B cell (primary cell): ENCODE measurements at regions not wholly inside any gene's neighbourhood (a gene's known extent, or its start where the extent isn't known, plus 50 kb on each side); places are given as distances from the start of the nearest gene placed in this dataset.

ENCODE experiments used
- ATAC-seq: fragments of 200-7000 bp; cut with Tn5 transposase; one replicate; pipeline ENCODE4 v1.10.0; 2021; ENCODE audit warnings: low read depth, mild to moderate bottlenecking, moderate number of reproducible peaks, moderate library complexity
- CTCF ChIA-PET: fragments of 350-600 bp; sonication (Branson Sonifier 250); formaldehyde crosslinking; loops from one replicate; lab custom pipeline; 2021; ENCODE audit warnings: antibody characterized with exemption, inconsistent platforms; lab: Charles Lee
- POLR2A ChIA-PET: fragments of 350-600 bp; sonication (Branson Sonifier 250); formaldehyde crosslinking; loops from one replicate; lab custom pipeline; 2021; ENCODE audit warnings: antibody characterized with exemption; lab: Charles Lee
- DNase-seq: peaks from one replicate; pipeline ENCODE4 v3.0.0; 2013
- H2AFZ ChIP-seq: 2 replicates; pipeline ENCODE4 v1.6.1; 2012; ENCODE audit warnings: mild to moderate bottlenecking, low read depth, low read length; ENCODE audit not compliant: insufficient read depth, poor library complexity, severe bottlenecking
- H3K27ac ChIP-seq, 2 donors: 1 replicate in 1 of 2; 2 replicates in 1 of 2; pipeline ENCODE4 v1.5.1; 2012 to 2013; ENCODE audit warnings: low read length in 2 of 2, mild to moderate bottlenecking in 2 of 2, moderate library complexity in 1 of 2
- H3K27me3 ChIP-seq, 4 experiments: fragments of 200-600 bp in 1 of 4; sonication (generic) in 1 of 4; replicated peaks in 1 of 4; 1 replicate in 2 of 4; 2 replicates in 2 of 4; pipeline versions ENCODE4 v1.6.1 to v1.7.0; 2013 to 2016; ENCODE audit warnings: low read length in 3 of 4, mild to moderate bottlenecking in 2 of 4, mixed read lengths in 1 of 4, moderate library complexity in 1 of 4; ENCODE audit not compliant: insufficient read depth in 4 of 4, control insufficient read depth in 3 of 4; ENCODE audit errors: control extremely low read depth in 1 of 4
- H3K36me3 ChIP-seq, 2 experiments: replicated peaks in 1 of 2; 1 replicate in 1 of 2; 2 replicates in 1 of 2; pipeline versions ENCODE4 v1.6.1 to v1.7.1; 2013; ENCODE audit warnings: low read length in 1 of 2; ENCODE audit not compliant: insufficient read depth in 2 of 2, control insufficient read depth in 1 of 2; ENCODE audit errors: control extremely low read depth in 1 of 2, extremely low read depth in 1 of 2
- H3K4me1 ChIP-seq, 2 donors: fragments of 200-600 bp in 1 of 2; sonication (generic) in 1 of 2; 1 replicate in 1 of 2; 2 replicates in 1 of 2; pipeline versions ENCODE4 v1.5.1 to v1.6.1; 2013 to 2017; ENCODE audit warnings: low read length in 2 of 2; ENCODE audit not compliant: control insufficient read depth in 2 of 2, insufficient read depth in 2 of 2
- H3K4me2 ChIP-seq: replicated peaks from 2 replicates; pipeline ENCODE3; 2012; ENCODE audit warnings: mild to moderate bottlenecking, low read depth, low read length; ENCODE audit not compliant: poor library complexity, severe bottlenecking
- H3K4me3 ChIP-seq, 5 experiments: fragments of 200-600 bp in 1 of 5; sonication (generic) in 1 of 5; 1 replicate in 3 of 5; 2 replicates in 2 of 5; pipeline versions ENCODE4 v1.5.1 to v1.7.0; 2011 to 2016; ENCODE audit warnings: low read length in 4 of 5, mild to moderate bottlenecking in 4 of 5, low read depth in 2 of 5, control low read depth in 1 of 5, moderate library complexity in 1 of 5; ENCODE audit not compliant: insufficient read depth in 1 of 5; ENCODE audit errors: control extremely low read depth in 1 of 5, extremely low read depth in 1 of 5
- H3K79me2 ChIP-seq: fragments of 200-600 bp; sonication (generic); one replicate; pipeline ENCODE4 v1.6.0; 2016; ENCODE audit warnings: low read length; ENCODE audit not compliant: control insufficient read depth, insufficient read depth
- H3K9ac ChIP-seq: fragments of 200-600 bp; sonication (generic); 2 replicates; pipeline ENCODE4 v1.6.1; 2017; ENCODE audit warnings: mild to moderate bottlenecking, low read length, moderate library complexity
- H3K9me3 ChIP-seq, 3 donors: one replicate each; pipeline versions ENCODE4 v1.6.1 to v1.7.1; 2013; ENCODE audit warnings: low read length in 2 of 3; ENCODE audit not compliant: control insufficient read depth in 2 of 3, insufficient read depth in 1 of 3; ENCODE audit errors: control extremely low read depth in 1 of 3
- H4K20me1 ChIP-seq: 2 replicates; pipeline ENCODE4 v1.6.0; 2012; ENCODE audit warnings: mild to moderate bottlenecking, low read length; ENCODE audit not compliant: insufficient read depth, control insufficient read depth, poor library complexity, severe bottlenecking
- H3K27ac Mint-ChIP-seq: one replicate; pipeline ENCODE4 v1.8.0; 2021; ENCODE audit warnings: mixed read lengths
- H3K27me3 Mint-ChIP-seq: one replicate; pipeline ENCODE4 v1.8.0; 2021; ENCODE audit warnings: mixed read lengths
- H3K4me1 Mint-ChIP-seq: one replicate; pipeline ENCODE4 v1.8.0; 2021; ENCODE audit warnings: mixed read lengths
- H3K4me3 Mint-ChIP-seq: one replicate; pipeline ENCODE4 v1.8.0; 2021; ENCODE audit warnings: mixed read lengths
- H3K9me3 Mint-ChIP-seq: one replicate; pipeline ENCODE4 v1.8.0; 2022; ENCODE audit warnings: mixed read lengths; ENCODE audit not compliant: insufficient read depth
- EZH2 ChIP-seq: IDR thresholded peaks from 2 replicates; pipeline ENCODE4 v1.6.1; 2012; ENCODE audit warnings: borderline replicate concordance, low read depth, mild to moderate bottlenecking, moderate library complexity, low read length; ENCODE audit not compliant: insufficient read depth, poor library complexity, severe bottlenecking
- WGBS: methylation state at CpG from one replicate; pipeline ENCODE4 v1.1.5; 2013; ENCODE audit warnings: missing lambda C conversion rate; ENCODE audit not compliant: insufficient coverage; 5-methylcytosine and 5-hydroxymethylcytosine counted together
- intact Hi-C: fragments of 100-400 bp; cut with micrococcal nuclease; formaldehyde crosslinking; loops from one replicate; pipeline ENCODE4 v1.10.0; 2022
- TF ChIP-seq, protein P1 (sequence below): fragments of 200-600 bp; IDR thresholded peaks from one replicate; pipeline ENCODE4 v1.8.0; 2022; ENCODE audit warnings: antibody characterized with exemption, mild to moderate bottlenecking

DNA sequence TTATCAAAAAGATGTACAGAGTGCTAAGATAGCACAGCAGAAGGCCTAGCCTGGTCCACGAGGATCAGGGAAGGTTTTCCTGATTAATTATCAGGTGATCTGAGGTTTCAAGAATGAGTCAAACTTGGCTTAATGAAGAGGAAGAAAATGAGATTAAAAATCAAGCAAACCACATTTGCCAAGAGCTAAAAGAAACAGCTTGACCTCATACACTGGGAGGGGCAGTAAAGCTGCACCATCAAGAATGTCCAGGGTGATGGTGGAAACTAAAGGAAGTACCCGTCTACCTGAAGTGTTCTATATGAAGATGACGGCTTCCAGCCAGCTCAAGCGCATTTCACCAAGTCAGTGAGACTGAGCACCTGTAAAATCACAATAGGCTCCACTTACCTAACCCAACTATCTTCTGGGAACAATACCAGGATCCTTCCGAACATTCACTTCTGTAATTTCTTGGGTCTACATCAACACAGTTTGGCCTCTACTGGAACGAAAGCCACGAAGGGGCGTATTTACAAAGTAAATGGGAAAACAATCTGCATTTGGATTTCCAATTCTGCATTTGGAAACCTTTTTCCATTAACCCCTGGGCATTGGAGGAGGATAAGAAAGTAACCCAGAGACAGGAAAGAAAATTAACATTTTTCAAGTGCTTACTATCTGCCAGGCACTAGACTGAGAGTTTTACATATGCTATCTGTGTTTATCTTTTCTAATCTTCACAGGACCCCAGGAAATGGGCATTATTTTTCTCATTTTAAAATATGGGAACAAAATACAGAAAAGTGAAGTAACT, 114.0 kb upstream of the DCLK2 start:
- no peak overlapping the region for H3K27ac ChIP-seq
- Mint-ChIP-seq H3K27me3 (peaks cover 8% of the 10 kb centered on the region), H3K4me1 (no peaks in the 10 kb centered on the region), H3K9me3 (no peaks in the 10 kb centered on the region), H3K27ac (no peak overlapping the region), H3K4me3 (no peak overlapping the region)
- H3K4me3 ChIP-seq, result no peak overlapping the region
- DNase-seq (no peak), ATAC-seq (no peak)
- no peaks in the 10 kb centered on the region for H3K9me3 ChIP-seq
- TF ChIP-seq EZH2, result no peak
- TF ChIP-seq, protein P1, sequence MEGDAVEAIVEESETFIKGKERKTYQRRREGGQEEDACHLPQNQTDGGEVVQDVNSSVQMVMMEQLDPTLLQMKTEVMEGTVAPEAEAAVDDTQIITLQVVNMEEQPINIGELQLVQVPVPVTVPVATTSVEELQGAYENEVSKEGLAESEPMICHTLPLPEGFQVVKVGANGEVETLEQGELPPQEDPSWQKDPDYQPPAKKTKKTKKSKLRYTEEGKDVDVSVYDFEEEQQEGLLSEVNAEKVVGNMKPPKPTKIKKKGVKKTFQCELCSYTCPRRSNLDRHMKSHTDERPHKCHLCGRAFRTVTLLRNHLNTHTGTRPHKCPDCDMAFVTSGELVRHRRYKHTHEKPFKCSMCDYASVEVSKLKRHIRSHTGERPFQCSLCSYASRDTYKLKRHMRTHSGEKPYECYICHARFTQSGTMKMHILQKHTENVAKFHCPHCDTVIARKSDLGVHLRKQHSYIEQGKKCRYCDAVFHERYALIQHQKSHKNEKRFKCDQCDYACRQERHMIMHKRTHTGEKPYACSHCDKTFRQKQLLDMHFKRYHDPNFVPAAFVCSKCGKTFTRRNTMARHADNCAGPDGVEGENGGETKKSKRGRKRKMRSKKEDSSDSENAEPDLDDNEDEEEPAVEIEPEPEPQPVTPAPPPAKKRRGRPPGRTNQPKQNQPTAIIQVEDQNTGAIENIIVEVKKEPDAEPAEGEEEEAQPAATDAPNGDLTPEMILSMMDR, result no peak
- no peaks in the 10 kb centered on the region for H3K36me3 ChIP-seq
- H3K9ac ChIP-seq, result no peak overlapping the region
- intact Hi-C loops, result no loop called here
- no peak overlapping the region for H2AFZ ChIP-seq
- no peaks in the 10 kb centered on the region for H4K20me1 ChIP-seq
- H3K27me3 ChIP-seq, result peaks cover 0 to 3% (median 0%) of the 10 kb centered on the region in 4 experiments
- ChIA-PET CTCF (no interaction called here), POLR2A (no interaction called here)
- H3K4me1 ChIP-seq, result no peaks in the 10 kb centered on the region
- H3K79me2 ChIP-seq, result no peaks in the 10 kb centered on the region
- no peak overlapping the region for H3K4me2 ChIP-seq
- WGBS, result 94% methylated on average over 3 of the region's 8 CpGs

DNA sequence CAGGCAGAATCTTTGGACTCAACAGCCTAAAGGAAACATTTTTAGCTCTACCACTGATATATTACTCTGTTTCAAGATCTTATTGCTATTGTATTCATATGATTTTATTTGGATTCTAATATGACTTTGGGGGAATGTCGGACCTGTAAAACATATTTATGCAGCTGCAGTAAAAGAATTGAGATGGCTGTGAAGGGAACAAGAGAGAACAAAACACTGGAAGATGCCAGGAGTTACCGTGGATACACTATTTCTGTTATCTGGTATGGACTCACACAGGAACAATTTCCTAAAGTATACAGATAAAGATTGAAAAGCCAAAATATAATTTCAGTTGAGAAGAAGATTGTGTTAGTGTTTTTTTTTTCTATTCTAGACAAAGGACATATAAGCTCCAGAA, 113.0 kb upstream of the DCLK2 start:
- intact Hi-C loops, result no loop called here
- WGBS, result no CpG with 5 or more reads among the region's 2 CpGs
- H3K4me1 Mint-ChIP-seq, result no peaks in the 10 kb centered on the region
- ATAC-seq, result no peak
- Histone ChIP-seq H4K20me1 (no peaks in the 10 kb centered on the region), H3K4me2 (no peak overlapping the region), H3K9me3 (no peaks in the 10 kb centered on the region), H3K9ac (no peak overlapping the region), H3K36me3 (no peaks in the 10 kb centered on the region), H2AFZ (no peak overlapping the region), H3K27ac (no peak overlapping the region), H3K4me1 (no peaks in the 10 kb centered on the region), H3K79me2 (no peaks in the 10 kb centered on the region), H3K4me3 (no peak overlapping the region), H3K27me3 (peaks cover 0 to 3% (median 0%) of the 10 kb centered on the region in 4 experiments)
- no peak overlapping the region for H3K4me3 Mint-ChIP-seq
- CTCF ChIA-PET, result no interaction called here
- no peak overlapping the region for H3K27ac Mint-ChIP-seq
- H3K9me3 Mint-ChIP-seq, result no peaks in the 10 kb centered on the region
- H3K27me3 Mint-ChIP-seq, result peaks cover 4% of the 10 kb centered on the region
- no peak for DNase-seq
- TF ChIP-seq, protein P1, result no peak
- TF ChIP-seq EZH2, result no peak
- POLR2A ChIA-PET, result no interaction called here
